SK-N-SH (cell line): ENCODE measurements at regions not wholly inside any gene's neighbourhood (a gene's known extent, or its start where the extent isn't known, plus 50 kb on each side); places are given as distances from the start of the nearest gene placed in this dataset.

Experiments used
- CTCF ChIA-PET: fragments of 300-600, 350-600 bp; formaldehyde crosslinking; extraction: SDS; loops from one replicate; lab custom pipeline; 2021; lab: Yijun Ruan, JAX
- POLR2A ChIA-PET: fragments of 350-600 bp; sonication (Branson Sonifier 250); formaldehyde crosslinking; extraction: SDS; loops from one replicate; lab custom pipeline; 2020; ENCODE audit warnings: antibody characterized with exemption, inconsistent platforms; lab: Yijun Ruan, JAX
- DNase-seq: peaks from one replicate; pipeline ENCODE4 v3.0.0; 2012
- H2AFZ ChIP-seq: fragments of 200-600 bp; sonication (generic); 2 replicates; pipeline ENCODE4 v1.8.1; 2016; ENCODE audit warnings: antibody characterized with exemption, mild to moderate bottlenecking, low read depth
- H3F3A ChIP-seq: fragments of 200-600 bp; sonication (generic); replicated peaks from 2 replicates; pipeline ENCODE3; 2016; ENCODE audit warnings: antibody characterized with exemption, mild to moderate bottlenecking; ENCODE audit not compliant: insufficient read depth
- H3K27ac ChIP-seq, 2 experiments: fragments of 200-500 bp in 1 of 2; fragments of 200-600 bp in 1 of 2; sonication (Bioruptor generic) in 1 of 2; sonication (generic), shearing (Covaris generic) in 1 of 2; 2 replicates each; pipeline versions ENCODE4 v1.5.1 to v1.6.1; 2014 to 2016; ENCODE audit warnings: low read depth in 2 of 2, inconsistent platforms in 1 of 2, low read length in 1 of 2, mild to moderate bottlenecking in 1 of 2, mixed read lengths in 1 of 2
- H3K27me3 ChIP-seq: fragments of 200-600 bp; sonication (generic), shearing (Covaris generic); 2 replicates; pipeline ENCODE4 v1.6.1; 2016; ENCODE audit warnings: mixed run types; ENCODE audit not compliant: insufficient read depth
- H3K36me3 ChIP-seq, 2 experiments: fragments of 200-500 bp in 1 of 2; fragments of 200-600 bp in 1 of 2; sonication (Bioruptor generic) in 1 of 2; sonication (generic) in 1 of 2; replicated peaks in 1 of 2; 2 replicates each; pipeline versions ENCODE3 to v1.5.1; 2014 to 2016; ENCODE audit warnings: low read length in 1 of 2, mild to moderate bottlenecking in 1 of 2; ENCODE audit not compliant: insufficient read depth in 2 of 2, control insufficient read depth in 1 of 2
- H3K4me1 ChIP-seq, 2 experiments: fragments of 200-500 bp in 1 of 2; fragments of 200-600 bp in 1 of 2; sonication (Bioruptor generic) in 1 of 2; sonication (generic), shearing (Covaris generic) in 1 of 2; 2 replicates each; pipeline versions ENCODE4 v1.5.1 to v1.6.1; 2014 to 2016; ENCODE audit warnings: low read depth in 1 of 2, low read length in 1 of 2, mixed run types in 1 of 2; ENCODE audit not compliant: insufficient read depth in 2 of 2, control insufficient read depth in 1 of 2
- H3K4me2 ChIP-seq: fragments of 200-600 bp; sonication (generic), shearing (Covaris generic); 2 replicates; pipeline ENCODE4 v1.6.1; 2017; ENCODE audit warnings: mixed run types
- H3K4me3 ChIP-seq, 2 experiments: fragments of 200-500 bp in 1 of 2; fragments of 200-600 bp in 1 of 2; sonication (Bioruptor generic) in 1 of 2; sonication (generic), shearing (Covaris generic) in 1 of 2; 2 replicates each; pipeline versions ENCODE4 v1.5.1 to v1.8.1; 2014 to 2016; ENCODE audit warnings: low read depth in 2 of 2, inconsistent platforms in 1 of 2, low read length in 1 of 2, mild to moderate bottlenecking in 1 of 2, mixed read lengths in 1 of 2, moderate library complexity in 1 of 2
- H3K79me2 ChIP-seq: fragments of 200-600 bp; sonication (generic); 2 replicates; pipeline ENCODE4 v1.8.1; 2017; ENCODE audit warnings: mild to moderate bottlenecking; ENCODE audit not compliant: insufficient read depth
- H3K9ac ChIP-seq: fragments of 200-600 bp; sonication (generic); 2 replicates; pipeline ENCODE4 v1.6.1; 2017; ENCODE audit warnings: mixed run types
- H3K9me2 ChIP-seq: fragments of 200-600 bp; sonication (generic); 2 replicates; pipeline ENCODE4 v1.6.1; 2017; ENCODE audit warnings: mixed run types
- H3K9me3 ChIP-seq: fragments of 200-600 bp; sonication (generic); 2 replicates; pipeline ENCODE4 v1.6.1; 2017; ENCODE audit warnings: mixed run types, mild to moderate bottlenecking, moderate library complexity
- H4K20me1 ChIP-seq: fragments of 200-600 bp; sonication (generic); 2 replicates; pipeline ENCODE4 v1.6.1; 2017; ENCODE audit warnings: mild to moderate bottlenecking, mixed run types; ENCODE audit not compliant: insufficient read depth
- NRF1 ChIP-seq: IDR thresholded peaks from 2 replicates; pipeline ENCODE4 v1.6.1; 2012; ENCODE audit warnings: low read depth, mild to moderate bottlenecking, low read length
- RCOR1 ChIP-seq: fragments of 150-350 bp; IDR thresholded peaks from 2 replicates; pipeline ENCODE4 v1.6.1; 2017; ENCODE audit warnings: antibody characterized with exemption, low read length
- RXRA ChIP-seq: IDR thresholded peaks from 2 replicates; pipeline ENCODE4 v1.4.0; 2012; ENCODE audit warnings: low read depth, mild to moderate bottlenecking, borderline replicate concordance
- WGBS: methylation state at CpG from one replicate; pipeline ENCODE4 v1.1.6; 2017; ENCODE audit warnings: low lambda C conversion rate; 5-methylcytosine and 5-hydroxymethylcytosine counted together
- TF ChIP-seq, protein P1 (sequence below): IDR thresholded peaks from 2 replicates; pipeline ENCODE4 v1.6.1; 2012; ENCODE audit warnings: mild to moderate bottlenecking, low read depth, low read length, moderate library complexity
- TF ChIP-seq, protein P2 (sequence below): IDR thresholded peaks from 2 replicates; pipeline ENCODE4 v1.4.0; 2012; ENCODE audit warnings: low read depth, borderline replicate concordance

- no peak overlapping the region for H2AFZ ChIP-seq
- peaks cover 20% of the 10 kb centered on the region for H3K79me2 ChIP-seq
- H4K20me1 ChIP-seq: no peaks in the 10 kb centered on the region
- POLR2A ChIA-PET: interaction anchor here (1.2 to 3.4 kb wide), 2 partner anchors 500 to 504 kb away, joined by 3 to 21 read pairs; no protein-coding TSS in a partner anchor
- H3K9ac ChIP-seq: no peak overlapping the region
- 52% methylated on average over 5 of the region's 5 CpGs for WGBS
- H3K4me2 ChIP-seq: 0 out of 2 replicates have a peak overlapping the region, but pooled peaks have one; percentile 32
- peaks cover 26 to 29% of the 10 kb centered on the region in 2 experiments; a peak in 3 of 4 replicates for H3K4me1 ChIP-seq
- no peaks in the 10 kb centered on the region for H3K9me3 ChIP-seq
- H3K9me2 ChIP-seq: no peaks in the 10 kb centered on the region
- TF ChIP-seq, protein P1, sequence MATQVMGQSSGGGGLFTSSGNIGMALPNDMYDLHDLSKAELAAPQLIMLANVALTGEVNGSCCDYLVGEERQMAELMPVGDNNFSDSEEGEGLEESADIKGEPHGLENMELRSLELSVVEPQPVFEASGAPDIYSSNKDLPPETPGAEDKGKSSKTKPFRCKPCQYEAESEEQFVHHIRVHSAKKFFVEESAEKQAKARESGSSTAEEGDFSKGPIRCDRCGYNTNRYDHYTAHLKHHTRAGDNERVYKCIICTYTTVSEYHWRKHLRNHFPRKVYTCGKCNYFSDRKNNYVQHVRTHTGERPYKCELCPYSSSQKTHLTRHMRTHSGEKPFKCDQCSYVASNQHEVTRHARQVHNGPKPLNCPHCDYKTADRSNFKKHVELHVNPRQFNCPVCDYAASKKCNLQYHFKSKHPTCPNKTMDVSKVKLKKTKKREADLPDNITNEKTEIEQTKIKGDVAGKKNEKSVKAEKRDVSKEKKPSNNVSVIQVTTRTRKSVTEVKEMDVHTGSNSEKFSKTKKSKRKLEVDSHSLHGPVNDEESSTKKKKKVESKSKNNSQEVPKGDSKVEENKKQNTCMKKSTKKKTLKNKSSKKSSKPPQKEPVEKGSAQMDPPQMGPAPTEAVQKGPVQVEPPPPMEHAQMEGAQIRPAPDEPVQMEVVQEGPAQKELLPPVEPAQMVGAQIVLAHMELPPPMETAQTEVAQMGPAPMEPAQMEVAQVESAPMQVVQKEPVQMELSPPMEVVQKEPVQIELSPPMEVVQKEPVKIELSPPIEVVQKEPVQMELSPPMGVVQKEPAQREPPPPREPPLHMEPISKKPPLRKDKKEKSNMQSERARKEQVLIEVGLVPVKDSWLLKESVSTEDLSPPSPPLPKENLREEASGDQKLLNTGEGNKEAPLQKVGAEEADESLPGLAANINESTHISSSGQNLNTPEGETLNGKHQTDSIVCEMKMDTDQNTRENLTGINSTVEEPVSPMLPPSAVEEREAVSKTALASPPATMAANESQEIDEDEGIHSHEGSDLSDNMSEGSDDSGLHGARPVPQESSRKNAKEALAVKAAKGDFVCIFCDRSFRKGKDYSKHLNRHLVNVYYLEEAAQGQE: no peak
- TF ChIP-seq, protein P2, sequence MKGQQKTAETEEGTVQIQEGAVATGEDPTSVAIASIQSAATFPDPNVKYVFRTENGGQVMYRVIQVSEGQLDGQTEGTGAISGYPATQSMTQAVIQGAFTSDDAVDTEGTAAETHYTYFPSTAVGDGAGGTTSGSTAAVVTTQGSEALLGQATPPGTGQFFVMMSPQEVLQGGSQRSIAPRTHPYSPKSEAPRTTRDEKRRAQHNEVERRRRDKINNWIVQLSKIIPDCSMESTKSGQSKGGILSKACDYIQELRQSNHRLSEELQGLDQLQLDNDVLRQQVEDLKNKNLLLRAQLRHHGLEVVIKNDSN: no peak
- TF ChIP-seq RCOR1: no peak
- no peak for TF ChIP-seq RXRA
- TF ChIP-seq, all 33 proteins: peak for 0
- Histone ChIP-seq H3K4me3 (no peak overlapping the region), H3K27me3 (no peaks in the 10 kb centered on the region), H3F3A (peaks cover 24% of the 10 kb centered on the region), H3K36me3 (no peaks in the 10 kb centered on the region), H3K27ac (no peak overlapping the region)
- no peak for DNase-seq
- CTCF ChIA-PET: interaction anchor here (0.7 to 31.9 kb wide), 17 partner anchors 13 to 522 kb away, joined by 3 to 1047 read pairs (median 8); partner anchors contain the start of genes HOXD10, HOXD8 and HOXD9
These were observed 370.4 kb downstream of the MTX2 start for GRCh38 chr2:176639671-176640070.

DNA sequence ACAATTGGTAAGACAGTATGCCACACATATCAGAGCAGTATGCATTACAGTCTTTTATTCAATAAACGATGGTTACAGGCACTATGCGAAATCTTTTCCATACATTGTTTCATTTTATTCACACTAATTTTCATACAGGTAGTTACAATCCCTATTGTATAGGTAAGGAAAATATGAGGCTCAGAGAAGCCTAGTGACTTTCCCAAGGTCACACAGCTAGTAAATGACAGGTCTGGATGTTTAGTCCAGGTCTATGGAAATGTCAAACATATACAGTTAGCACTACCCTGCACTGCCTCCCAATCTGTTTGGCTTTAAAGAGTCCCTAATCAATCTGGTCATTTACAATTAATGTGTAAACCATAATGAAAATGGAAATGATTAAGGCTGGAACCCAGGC is 372.2 kb downstream of the MTX2 start:
- no peak overlapping the region for H3K9ac ChIP-seq
- peaks cover 20 to 26% of the 10 kb centered on the region in 2 experiments; a peak in 3 of 4 replicates for H3K4me1 ChIP-seq
- H3K9me2 ChIP-seq: no peaks in the 10 kb centered on the region
- POLR2A ChIA-PET: no interaction called here
- peaks cover 18% of the 10 kb centered on the region for H3F3A ChIP-seq
- peak overlapping the region in 1 of 2 experiments; percentile 64; a peak in 2 of 4 replicates for H3K27ac ChIP-seq
- no peaks in the 10 kb centered on the region for H3K27me3 ChIP-seq
- H3K79me2 ChIP-seq: peaks cover 3% of the 10 kb centered on the region; the same call in 1 of the 2 replicates
- H3K36me3 ChIP-seq: no peaks in the 10 kb centered on the region
- no peak for DNase-seq
- CTCF ChIA-PET: interaction anchor here (1.9 to 31.9 kb wide), 3 partner anchors 11 to 509 kb away, joined by 4 to 1047 read pairs (median 150); partner anchors contain the start of genes HOXD8 and HOXD9
- no peaks in the 10 kb centered on the region for H3K9me3 ChIP-seq
- no peak for TF ChIP-seq NRF1
- TF ChIP-seq, all 33 proteins: peak for 0
- Histone ChIP-seq H4K20me1 (no peaks in the 10 kb centered on the region), H3K4me3 (no peak overlapping the region), H2AFZ (no peak overlapping the region), H3K4me2 (no peak overlapping the region)
- 94% methylated on average over 2 of the region's 2 CpGs for whole genome bisulfite sequencing
